HG03354 (cell line): ENCODE measurements at regions not wholly inside any gene's neighbourhood (a gene's known extent, or its start where the extent isn't known, plus 50 kb on each side); places are given as distances from the start of the nearest gene placed in this dataset.
A peak's percentile ranks its signal among the peaks of the same experiment; 100 is the strongest.

Source experiments
- ATAC-seq: cut with Tn5 transposase; IDR thresholded peaks from one replicate; pipeline ENCODE4 v1.9.1; 2021; ENCODE audit warnings: mild to moderate bottlenecking; ENCODE audit not compliant: unreplicated experiment, poor library complexity, severe bottlenecking

DNA sequence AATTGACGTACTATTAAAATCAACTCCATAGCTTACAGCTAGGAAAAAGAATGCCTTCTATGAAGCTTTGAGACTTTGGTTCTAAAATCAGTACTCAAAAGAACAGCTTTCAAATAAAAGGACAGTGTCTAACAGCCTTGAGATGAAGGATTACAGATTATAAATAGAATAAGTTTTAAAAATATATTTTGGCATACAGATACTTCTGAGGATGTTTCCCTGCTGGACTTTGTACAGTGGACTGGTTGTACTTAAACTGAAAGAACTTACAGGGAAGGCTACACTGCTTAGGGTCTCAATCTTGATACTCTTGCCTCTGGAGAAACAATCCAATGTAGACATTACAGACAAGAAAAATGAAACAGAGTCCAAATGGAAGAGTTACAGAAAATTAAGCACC, 452.7 kb downstream of the CETN3 start:
- ATAC-seq, result no peak

DNA sequence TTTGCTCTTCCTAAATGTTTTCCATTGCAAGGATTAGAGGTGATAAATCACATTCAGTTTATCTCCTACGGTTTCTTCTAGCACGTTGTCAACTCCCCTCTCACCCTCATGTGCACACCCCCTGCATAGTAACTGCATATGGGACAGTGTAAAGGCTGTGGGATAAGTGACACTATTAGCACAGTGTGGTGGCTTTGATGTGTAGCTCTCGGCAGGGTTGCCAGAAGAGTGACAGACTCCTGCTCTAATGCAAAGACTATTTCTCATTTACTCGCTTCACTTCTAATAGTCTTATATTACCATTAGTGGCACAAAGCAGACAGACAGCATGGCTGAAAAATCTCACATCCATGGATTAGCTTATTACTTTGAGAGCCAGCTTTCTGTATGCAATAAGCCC, 454.6 kb downstream of the CETN3 start:
- ATAC-seq, result no peak

DNA sequence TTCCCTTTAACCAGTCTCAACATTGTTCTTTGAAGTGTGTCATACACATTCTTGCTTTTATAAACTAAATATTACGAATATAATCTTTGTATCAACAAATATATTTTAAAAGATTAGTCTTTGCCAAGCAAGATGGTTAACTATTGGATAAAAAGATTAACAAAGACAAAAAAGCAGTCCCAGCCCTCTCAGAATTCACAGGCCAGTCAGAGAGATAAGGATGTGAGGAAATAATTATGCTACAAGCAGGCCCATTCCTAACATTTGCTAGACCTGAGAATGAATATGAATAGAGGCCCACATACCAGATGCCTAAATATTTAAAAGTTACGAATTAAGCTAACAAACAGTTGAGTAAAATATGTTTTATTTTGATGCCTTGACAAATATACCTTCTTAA, 457.7 kb downstream of the CETN3 start:
- no peak for ATAC-seq

DNA sequence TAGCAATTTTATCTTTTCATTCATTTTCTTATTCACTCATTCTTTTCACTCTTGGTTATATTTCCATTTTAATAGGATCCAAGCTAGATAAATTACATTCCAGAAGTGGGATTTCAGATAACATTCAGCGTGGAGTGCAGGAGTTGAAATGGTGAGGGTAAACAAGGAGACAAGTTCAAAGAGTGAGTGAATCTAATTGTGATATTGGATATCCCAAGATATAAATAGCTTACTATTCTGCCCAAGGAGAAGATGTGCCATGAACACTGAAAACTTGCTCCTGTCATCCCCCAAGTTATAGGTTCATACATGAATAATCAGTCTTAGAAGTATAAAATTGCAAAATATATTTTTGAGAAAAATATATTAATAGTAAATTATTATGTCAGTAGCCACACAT, 459.3 kb downstream of the CETN3 start:
- no peak for ATAC-seq

DNA sequence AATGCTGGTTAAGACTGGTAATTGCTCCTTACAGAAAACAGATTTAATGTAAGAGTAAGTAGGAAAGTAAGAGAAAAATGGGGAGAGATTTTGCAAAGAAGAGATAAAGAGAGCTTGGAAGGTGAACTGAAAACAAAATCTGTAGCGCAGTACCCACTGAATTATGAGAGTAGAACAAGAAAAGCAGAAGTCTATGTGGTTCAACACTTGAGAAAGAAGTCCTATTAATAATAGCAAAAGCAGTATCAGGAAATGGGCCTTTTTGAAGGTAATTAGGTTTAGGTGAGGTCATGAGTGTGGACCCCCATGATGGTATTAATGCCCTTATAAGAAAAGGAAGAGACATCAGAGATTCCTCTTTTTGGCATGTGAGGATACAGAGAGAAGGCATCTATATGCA, 460.6 kb downstream of the CETN3 start:
- ATAC-seq, result no peak

DNA sequence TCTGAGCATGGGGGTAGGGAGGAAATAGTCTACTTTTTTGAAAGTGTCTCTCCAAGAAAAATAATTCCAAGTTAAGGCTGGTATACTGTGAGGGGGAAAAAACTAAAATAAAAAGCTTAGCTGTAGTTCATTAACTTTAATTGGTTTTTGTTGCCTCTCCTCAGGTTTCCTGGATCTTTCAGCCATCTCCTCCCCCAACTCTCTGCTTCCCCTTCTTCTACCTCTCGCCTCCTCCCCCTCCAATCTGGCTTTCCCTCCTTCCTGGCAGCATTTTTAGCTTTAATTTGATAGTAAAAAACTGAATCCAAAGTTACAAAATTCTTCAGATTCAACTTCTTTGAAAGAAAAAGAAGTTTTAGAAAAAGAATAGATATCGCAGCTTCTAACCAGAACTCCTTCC, 462.6 kb downstream of the CETN3 start:
- ATAC-seq, result no peak

DNA sequence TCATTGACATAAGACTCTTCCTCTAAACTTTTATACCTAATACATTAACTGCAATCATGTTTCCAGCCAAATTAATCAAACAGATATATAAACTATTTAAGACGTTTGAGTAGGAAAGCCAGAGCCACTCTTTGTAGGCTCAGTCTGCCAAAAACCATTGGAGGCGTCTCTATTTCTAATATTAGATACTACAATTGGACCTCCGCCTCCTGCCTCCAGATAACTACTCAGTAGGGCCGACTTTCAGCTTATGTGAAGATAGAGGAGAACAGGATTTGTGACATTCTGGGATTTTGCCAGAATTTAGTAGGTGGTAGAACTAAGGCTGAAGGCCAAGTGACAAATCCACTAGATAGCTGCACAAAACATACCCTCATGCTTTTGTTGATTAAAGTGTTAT, 463.0 kb downstream of the CETN3 start:
- no peak for ATAC-seq

DNA sequence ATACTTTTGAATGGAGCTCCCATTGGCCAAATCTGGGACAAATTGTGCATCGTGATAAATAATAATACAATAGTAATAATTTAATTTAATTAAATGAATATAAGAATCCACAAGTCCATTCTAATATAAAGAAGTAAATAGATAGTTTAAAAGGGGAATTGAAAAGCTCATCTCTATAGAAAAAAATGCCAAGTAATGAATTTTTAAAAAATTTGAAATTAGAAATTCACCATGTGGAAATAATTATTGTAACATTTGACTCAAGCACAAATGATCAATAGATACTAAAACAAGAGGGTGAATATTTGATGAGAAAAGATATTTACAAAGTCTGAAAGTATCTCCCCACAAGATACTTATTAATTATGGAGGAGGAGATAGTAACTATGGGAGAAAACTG, 467.4 kb downstream of the CETN3 start:
- ATAC-seq, result no peak

DNA sequence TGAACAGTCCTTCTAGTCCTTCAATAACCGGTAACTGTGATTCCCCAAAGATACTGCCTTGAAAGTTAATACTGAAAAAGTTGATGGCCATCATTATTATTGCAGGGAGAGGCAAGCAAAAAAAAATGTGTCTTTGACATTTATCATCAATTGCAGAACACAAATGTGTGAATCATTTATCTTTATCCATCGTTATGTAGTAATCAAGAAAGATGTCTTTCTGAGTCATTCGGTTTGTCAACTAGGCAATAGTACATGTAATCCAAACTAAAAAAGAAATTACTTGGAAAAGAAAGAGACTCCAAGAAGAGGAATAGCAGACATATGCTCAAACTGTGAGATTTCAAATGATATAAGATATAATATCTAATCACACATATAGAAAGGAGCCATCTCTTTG, 473.0 kb downstream of the CETN3 start:
- no peak for ATAC-seq

DNA sequence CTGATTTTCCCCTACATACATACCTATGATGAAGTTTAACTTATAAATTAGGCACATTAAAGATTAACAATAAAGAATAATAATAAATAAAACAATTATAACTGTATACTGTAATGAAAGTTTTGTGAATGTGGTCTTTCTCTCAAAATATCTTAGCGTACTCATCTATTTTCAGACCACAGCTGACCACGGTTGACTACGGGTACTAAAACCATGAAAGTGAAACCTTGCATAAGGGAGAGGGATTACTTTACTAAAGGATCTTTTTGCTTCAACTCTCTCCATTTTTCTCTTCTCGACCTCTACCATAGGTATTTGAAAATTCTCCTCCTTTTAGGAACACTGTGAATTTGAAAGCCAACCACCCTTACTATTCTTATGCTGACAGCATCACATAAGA, 475.5 kb downstream of the CETN3 start:
- peak; percentile 49 for ATAC-seq

DNA sequence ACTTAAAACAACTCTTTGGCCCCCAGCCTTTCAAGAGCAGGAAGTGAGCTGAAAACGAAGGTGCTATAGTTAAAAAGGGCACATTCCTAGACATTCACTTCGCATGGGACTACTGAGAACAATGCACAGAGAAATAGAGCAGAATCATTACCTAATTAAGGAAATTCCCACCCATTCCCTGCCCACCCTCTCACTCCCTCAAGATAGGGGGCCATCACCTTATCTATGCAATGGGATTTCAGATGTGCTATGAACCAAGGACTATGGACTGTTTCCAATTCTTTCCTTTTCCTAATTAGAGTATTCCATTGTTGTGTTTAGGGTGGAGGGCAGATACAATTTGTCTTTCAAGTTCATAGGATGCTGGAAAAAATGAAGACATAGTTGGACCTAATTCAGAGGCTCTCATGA, 476.8 kb downstream of the CETN3 start:
- ATAC-seq, result no peak

DNA sequence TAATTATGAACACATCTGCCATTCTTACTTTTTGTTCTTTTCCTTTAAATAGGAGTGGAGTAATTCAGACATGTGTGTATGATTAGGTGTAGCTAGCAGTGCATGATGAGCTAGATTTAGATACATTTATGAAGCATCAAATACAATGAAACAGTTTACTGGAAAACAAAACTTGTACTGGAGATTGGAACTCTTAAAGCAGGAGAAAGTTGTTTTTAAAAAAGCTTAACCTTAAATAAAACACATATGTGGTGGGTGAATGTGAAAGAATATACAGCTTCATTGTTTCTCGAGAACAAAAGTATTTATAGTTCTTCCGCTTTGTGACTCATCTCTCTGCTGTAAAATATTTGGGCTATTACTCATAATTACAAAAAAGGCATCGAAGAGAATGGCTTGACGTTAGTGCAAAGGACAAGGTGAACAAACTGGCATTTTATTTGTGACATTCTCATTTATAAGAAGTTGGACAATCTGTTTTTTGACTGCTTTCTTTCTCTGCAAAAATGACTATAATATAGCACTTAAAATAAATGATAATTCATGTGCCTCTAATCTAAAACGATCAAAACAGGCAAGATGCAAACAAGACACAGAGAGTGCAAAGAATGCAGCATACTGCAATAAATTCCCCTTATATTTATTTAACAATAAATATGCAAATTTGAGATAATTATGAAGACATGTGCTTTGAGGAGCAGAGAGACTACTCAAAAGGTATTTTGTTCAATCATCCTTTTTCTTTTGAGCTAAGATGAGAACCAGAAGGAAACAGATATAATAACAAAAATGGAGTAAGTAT, 478.8 kb downstream of the CETN3 start:
- peak; percentile 88 for ATAC-seq

DNA sequence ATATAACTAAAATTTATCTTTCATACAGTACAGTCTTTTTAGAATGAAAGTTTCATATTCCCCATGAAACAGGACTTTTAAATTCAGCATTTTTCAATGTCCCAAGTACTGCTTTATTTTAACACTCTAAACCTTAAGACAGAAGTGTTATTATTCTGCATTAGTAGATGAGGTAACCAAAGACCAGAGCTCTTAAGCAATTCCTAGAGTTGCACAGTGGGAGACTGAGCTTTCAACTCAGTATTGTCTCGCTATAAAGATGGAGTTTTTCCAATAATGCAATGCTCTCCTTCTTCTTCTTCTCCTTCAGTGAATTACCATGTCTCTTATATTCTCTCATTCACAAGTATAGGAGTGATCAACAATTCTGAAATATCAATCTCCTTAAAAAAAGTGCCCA, 479.7 kb downstream of the CETN3 start:
- ATAC-seq, result no peak

DNA sequence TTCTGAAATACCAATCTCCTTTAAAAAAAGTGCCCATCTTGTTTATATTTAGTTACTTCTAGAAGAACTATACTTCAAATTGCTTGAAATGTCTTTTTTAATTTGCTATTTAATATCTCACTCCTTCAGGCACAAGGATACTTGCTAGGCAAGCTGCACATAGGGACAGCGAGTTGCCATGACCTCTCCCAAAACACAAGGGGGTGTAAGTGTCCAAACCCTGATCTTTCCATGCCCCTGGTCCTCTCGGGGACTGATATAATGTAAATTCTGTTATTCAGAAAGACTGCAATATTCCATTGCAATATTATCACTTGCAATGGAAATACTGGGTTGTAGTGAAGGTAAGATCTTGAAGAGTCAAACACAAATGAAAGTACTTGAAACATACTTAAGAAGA, 480.4 kb downstream of the CETN3 start:
- ATAC-seq, result no peak

DNA sequence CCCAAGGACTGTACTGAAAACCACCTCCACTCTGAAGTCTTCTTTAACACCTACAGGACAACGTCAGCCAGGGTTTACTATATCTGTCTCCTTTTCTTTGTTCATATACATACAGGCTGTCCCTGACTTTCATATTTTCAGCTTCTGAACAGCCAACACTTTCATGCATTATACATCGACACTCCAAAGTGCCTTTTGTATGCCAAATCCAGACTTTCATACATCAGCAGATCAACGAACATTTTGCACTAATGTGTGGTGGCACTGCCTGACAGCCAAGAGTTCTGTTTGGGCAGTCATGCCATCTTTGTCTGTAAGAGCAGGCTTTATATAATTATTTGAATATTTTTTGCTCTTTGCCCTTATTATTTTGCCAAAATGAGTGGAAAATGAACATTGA, 487.4 kb downstream of the CETN3 start:
- no peak for ATAC-seq

DNA sequence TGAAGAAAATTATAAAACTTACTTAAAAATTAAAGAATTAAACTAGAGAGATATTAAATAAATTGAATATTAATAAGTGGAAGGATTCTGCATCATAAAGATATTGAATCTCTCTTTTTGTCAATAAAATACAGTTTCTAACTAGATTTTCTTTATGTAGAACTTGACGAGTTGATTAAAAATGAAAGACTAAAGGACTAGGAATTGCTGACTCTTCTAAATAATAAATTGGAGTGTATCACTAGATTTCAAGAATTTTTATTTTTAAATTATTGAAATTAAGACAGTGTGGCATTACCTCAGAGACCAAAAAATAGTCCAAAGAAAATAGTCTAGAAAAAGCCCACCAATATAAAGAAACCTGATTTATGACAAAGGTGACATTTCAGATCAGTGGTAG, 492.4 kb downstream of the CETN3 start:
- ATAC-seq, result no peak

DNA sequence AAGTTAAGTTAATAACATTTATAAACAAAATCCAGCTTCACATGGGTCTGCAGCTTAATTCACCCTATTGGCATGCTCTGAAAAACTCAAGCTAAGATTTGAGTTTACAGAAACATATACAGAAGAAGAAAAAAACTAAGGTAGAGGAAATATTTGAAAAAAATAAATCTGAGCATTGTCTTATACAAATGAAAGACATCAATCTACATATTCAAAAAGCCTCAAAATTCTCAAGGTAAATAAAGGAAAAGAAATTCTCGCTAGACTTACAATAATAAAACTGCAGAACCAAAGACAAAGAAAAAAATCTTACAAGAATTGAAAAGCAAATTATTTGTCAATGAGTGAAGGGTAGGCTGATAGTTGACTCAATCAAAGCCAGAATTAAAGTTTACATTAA, 493.4 kb downstream of the CETN3 start:
- ATAC-seq, result no peak

DNA sequence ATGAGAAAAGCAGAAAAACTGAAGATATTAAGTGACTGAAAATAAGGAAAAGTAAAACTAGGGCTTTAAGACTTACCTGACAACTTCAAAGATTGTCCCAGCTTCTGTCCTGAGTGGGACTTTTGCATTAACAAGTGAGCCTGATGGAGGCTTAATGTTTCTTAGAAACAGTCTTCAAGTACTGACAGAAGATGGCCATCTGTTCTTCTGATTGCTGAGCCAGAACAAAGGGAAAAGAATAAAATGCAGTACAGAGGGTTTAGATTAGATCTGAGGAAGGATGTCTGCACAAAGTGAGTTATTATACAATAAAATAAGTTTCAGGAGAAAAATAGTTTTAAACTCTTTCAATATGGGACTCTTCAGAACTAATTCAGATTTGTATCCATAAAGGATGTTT, 500.7 kb downstream of the CETN3 start:
- ATAC-seq, result no peak

DNA sequence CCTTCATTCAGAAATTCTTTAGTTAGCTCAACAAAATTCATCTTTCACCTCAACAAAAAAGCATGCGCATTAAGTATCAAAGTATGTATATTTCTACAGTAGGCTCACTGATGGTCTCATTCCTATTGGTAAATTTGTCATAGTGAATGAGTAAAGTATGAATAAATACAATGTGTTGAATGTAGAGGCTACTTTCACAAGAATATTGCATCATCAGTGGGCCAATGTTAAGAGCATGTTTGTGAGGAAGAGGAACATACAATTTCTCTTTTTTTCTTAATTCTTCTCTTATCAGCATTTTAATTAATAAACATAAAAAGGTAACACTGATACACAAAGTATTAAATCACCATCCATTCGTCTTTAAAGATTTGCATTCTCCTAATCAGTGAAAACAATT, 505.1 kb downstream of the CETN3 start:
- ATAC-seq, result no peak

DNA sequence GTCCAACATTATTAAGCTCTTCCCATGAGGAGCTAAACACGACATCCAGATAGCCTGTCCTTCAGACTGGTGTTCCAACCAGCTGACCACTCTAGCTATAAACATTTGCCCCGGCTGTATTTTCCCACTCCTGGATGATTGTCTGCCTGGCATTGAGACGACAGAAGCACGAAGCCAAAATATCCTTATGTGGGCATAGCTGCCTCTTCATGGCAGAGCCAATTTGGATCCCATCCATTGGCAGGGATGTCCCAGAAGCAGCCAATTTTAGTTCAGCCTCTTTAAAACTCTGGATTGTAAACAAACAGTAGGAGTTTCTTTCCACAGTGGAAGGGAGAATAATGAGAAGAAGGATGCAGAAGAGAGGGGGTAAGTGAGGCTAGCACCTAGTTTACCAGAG, 507.6 kb downstream of the CETN3 start:
- ATAC-seq, result no peak

DNA sequence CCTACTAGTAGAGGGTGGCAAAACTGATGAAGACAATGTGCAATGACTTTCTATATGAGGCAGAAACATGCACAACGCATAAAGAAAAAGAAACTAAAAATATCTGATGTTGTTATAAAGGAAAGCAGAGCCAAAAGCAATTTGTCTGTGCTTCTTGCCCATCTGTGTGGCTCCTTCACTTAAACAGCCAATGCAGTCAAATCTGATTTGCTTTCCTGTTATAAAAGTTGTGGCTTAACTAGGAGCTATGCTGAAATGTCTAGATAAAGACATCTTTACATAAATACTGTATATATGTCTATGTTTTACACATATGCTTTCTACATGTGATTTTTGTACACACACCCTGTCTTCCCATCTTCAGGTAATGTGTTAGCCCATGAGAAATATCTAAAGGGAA, 508.2 kb downstream of the CETN3 start:
- ATAC-seq, result no peak

DNA sequence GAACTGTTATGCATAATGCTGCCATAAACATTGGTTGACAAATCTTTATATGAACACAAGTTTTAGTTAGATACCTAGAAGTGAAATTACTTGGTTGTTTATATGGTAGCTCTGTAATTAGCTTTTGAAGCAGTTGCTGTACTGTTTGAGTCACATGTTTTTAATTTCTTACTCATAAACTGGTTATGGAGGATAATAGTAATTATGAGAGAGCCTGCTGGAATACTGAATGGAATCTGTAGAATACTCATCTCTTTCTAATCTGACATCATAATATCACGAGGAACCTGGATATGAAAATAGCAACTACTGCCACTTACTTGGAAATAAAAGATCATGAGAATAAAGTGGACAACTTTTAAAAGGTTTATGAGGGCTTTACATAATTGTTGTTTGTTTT, 509.2 kb downstream of the CETN3 start:
- no peak for ATAC-seq
